Ovary (tissue), 7 donors: ENCODE measurements at regions not wholly inside any gene's neighbourhood (a gene's known extent, or its start where the extent isn't known, plus 50 kb on each side); places are given as distances from the start of the nearest gene placed in this dataset.

Source experiments
- DNase-seq, 5 donors: peaks; one replicate each; pipeline ENCODE4 v3.0.0-alpha.2; 2019 to 2020
- H3K27ac ChIP-seq, 2 donors: fragments of 200-600 bp; one replicate each; pipeline versions ENCODE4 v1.5.1 to v1.8.0; 2019 to 2022
- H3K27me3 ChIP-seq: fragments of 200-600 bp; one replicate; pipeline ENCODE4 v1.8.0; 2022
- H3K36me3 ChIP-seq: fragments of 200-600 bp; sonication (generic); one replicate; pipeline ENCODE4 v1.5.1; 2019
- H3K4me1 ChIP-seq: one replicate; pipeline ENCODE4 v1.8.1; 2013; ENCODE audit warnings: mild to moderate bottlenecking, moderate library complexity; ENCODE audit not compliant: insufficient read depth
- H3K4me3 ChIP-seq: fragments of 200-600 bp; sonication (generic); one replicate; pipeline ENCODE4 v1.5.1; 2017
- H3K9me3 ChIP-seq, 2 donors: fragments of 200-600 bp in 1 of 2; sonication (generic) in 1 of 2; one replicate each; pipeline versions ENCODE4 v1.5.1 to v1.8.1; 2013 to 2019; ENCODE audit warnings: mild to moderate bottlenecking in 1 of 2, moderate library complexity in 1 of 2
- CTCF ChIP-seq, 3 donors: fragments of 450-650 bp in 2 of 3; fragments of 200-600 bp in 1 of 3; IDR thresholded peaks; one replicate each; pipeline versions ENCODE4 v1.5.1 to v1.8.0; 2016 to 2022; ENCODE audit warnings: antibody characterized with exemption in 3 of 3, mild to moderate bottlenecking in 1 of 3
- EP300 ChIP-seq: sonication (generic); formaldehyde crosslinking; IDR thresholded peaks from one replicate; pipeline ENCODE4 v1.6.1; 2017; ENCODE audit warnings: antibody characterized with exemption
- POLR2A ChIP-seq: fragments of 450-650 bp; IDR thresholded peaks from one replicate; pipeline ENCODE4 v1.6.1; 2017; ENCODE audit warnings: antibody characterized with exemption, mild to moderate bottlenecking, moderate library complexity
- WGBS, 3 donors: extraction: QIAGEN DNeasy Blood & Tissue Kit in 1 of 3; methylation state at CpG; one replicate each; pipeline versions ENCODE4 v1.1.5 to v1.1.7; 2013 to 2017; 5-methylcytosine and 5-hydroxymethylcytosine counted together
- intact Hi-C, 4 donors: fragments of 100-400 bp; cut with DNase I; formaldehyde crosslinking; loops; one replicate each; pipeline versions ENCODE4 v1.11.0 to v1.15.1; 2022 to 2023
- donor health status: DM: no; HTN: no; CAD: no; lungs with moderate emphysema.
- donor health status: DM: no; HTN: no; CAD: no.
- donor health status: Bipolar disorder and iron deficiency.
- donor health status: DM: no; HTN: no; CAD: no.
- donor health status: DM: yes; HTN: yes; CAD: no.

DNA sequence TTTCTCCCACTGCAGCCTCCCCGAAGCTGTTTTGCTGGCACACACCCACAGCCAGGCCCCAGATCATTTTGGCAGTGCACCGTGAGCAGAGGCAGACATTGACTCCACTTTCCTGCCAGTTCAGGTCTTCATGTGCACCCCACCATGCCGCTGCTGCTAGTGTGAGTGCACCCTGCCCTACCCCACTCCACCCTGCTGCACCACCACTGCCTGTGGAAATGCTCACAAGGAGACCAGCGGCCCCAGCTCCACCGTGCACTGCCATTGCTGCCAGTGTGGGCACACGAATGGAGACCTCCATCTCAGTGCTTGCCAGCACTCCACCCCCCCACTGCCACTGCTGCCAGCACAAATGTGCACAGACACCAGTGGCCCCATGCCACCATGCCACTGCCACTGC is 277.6 kb upstream of the ZC4H2 start:
- no peak for TF ChIP-seq POLR2A
- WGBS, 3 donors, result 82 to 85% (median 84%) methylated on average over 6 of the region's 6 CpGs
- Histone ChIP-seq H3K4me3 (no peak overlapping the region), H3K27ac (no peak overlapping the region), H3K27me3 (no peaks in the 10 kb centered on the region), H3K36me3 (no peaks in the 10 kb centered on the region), H3K4me1 (no peaks in the 10 kb centered on the region), H3K9me3 (no peaks in the 10 kb centered on the region)
- intact Hi-C loops, result no loop called here
- no peak for DNase-seq

DNA sequence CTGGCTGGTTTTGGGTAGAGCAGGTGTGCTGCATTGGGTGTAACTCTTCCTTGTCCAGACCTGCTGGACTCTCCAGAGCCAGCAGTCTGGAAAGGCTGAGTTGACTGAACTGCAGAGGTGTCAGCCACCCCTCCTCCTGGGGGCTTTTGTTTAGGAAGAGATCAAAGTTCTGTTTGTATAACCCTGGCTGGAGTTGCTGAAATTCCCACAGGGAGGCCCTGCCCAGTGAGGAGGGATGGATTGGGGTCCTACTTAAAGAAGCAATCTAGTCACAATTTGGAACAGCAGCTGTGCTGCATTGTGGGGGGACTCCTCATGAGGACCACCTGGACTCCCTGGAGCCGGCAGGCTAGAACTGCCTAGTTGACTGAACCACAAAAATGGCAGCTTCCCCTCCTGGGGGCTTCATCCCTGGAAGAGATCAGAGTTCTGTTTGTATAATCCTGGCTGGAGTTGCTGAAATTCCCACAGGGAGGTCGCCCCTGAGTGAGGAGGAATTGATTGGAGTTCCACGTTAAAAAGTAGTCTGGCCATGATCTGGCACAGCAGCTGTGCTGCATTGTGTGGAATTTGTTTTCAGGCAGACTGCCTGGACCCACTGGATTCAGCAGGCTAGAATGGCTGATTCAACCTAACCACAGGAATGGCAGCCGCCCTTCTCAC is 264.9 kb upstream of the ZC4H2 start:
- Histone ChIP-seq H3K27ac (no peak overlapping the region), H3K4me3 (no peak overlapping the region), H3K9me3 (no peaks in the 10 kb centered on the region), H3K27me3 (no peaks in the 10 kb centered on the region), H3K36me3 (no peaks in the 10 kb centered on the region), H3K4me1 (no peaks in the 10 kb centered on the region)
- intact Hi-C loops, result no loop called here
- no peak for DNase-seq
- 59 to 69% (median 68%) methylated on average over 4 of the region's 4 CpGs for WGBS, 3 donors
- TF ChIP-seq POLR2A (no peak), CTCF (IDR thresholded peaks at IDR 0.05) (no peak), EP300 (no peak)

GRCh38 chrX:65203545-65203944 is 227.3 kb upstream of the ZC4H2 start:
- no peaks in the 10 kb centered on the region for H3K4me1 ChIP-seq
- H3K36me3 ChIP-seq, result no peaks in the 10 kb centered on the region
- intact Hi-C loops, result no loop called here
- 71 to 74% (median 71%) methylated on average over 3 of the region's 3 CpGs for WGBS, 3 donors
- H3K27ac ChIP-seq, result no peak overlapping the region
- TF ChIP-seq POLR2A (no peak), EP300 (no peak), CTCF (IDR thresholded peaks at IDR 0.05) (no peak)
- H3K27me3 ChIP-seq, result no peaks in the 10 kb centered on the region
- no peak for DNase-seq
- no peaks in the 10 kb centered on the region for H3K9me3 ChIP-seq
- no peak overlapping the region for H3K4me3 ChIP-seq

GRCh38 chrX:65196758-65197360 is 220.6 kb upstream of the ZC4H2 start:
- intact Hi-C loops, result no loop called here
- WGBS, 3 donors, result 13 to 23% (median 18%) methylated on average over 14 of the region's 14 CpGs
- H3K36me3 ChIP-seq, result no peaks in the 10 kb centered on the region
- DNase-seq, result no peak
- H3K27ac ChIP-seq, result no peak overlapping the region
- H3K4me1 ChIP-seq, result no peaks in the 10 kb centered on the region
- TF ChIP-seq EP300 (no peak), POLR2A (no peak), CTCF (IDR thresholded peaks at IDR 0.05) (no peak)
- H3K4me3 ChIP-seq, result no peak overlapping the region
- no peaks in the 10 kb centered on the region for H3K27me3 ChIP-seq
- H3K9me3 ChIP-seq, result no peaks in the 10 kb centered on the region

DNA sequence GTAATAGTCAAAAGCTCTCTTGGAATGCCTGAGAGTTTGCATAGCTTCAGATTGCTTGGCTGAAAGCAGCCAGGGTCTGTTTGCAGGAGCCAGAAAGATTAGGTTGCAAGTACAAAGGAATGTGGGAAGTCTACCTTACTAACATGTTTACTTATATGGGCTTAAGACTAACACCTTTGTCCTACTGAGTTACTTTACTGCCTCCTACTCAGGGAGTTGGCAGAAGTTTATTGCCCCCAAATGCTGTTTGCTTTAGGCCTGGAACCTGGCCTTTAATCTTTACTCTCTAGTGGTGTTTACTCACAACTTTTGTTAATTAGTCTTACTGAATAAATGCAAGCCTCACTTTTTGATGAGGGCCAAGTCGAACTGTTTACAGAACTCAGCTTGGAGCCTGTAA is 219.4 kb upstream of the ZC4H2 start:
- H3K9me3 ChIP-seq, result no peaks in the 10 kb centered on the region
- no peak for TF ChIP-seq POLR2A
- no peak for TF ChIP-seq CTCF (IDR thresholded peaks at IDR 0.05)
- DNase-seq, result no peak
- no peaks in the 10 kb centered on the region for H3K27me3 ChIP-seq
- no peaks in the 10 kb centered on the region for H3K4me1 ChIP-seq
- intact Hi-C loops, result no loop called here
- WGBS, 3 donors, result 14 to 54% (median 18%) methylated on average over 1 of the region's 1 CpG
- no peaks in the 10 kb centered on the region for H3K36me3 ChIP-seq
- H3K4me3 ChIP-seq, result no peak overlapping the region
- no peak overlapping the region for H3K27ac ChIP-seq
